Loucy (cell line): ENCODE measurements at regions not wholly inside any gene's neighbourhood (a gene's known extent, or its start where the extent isn't known, plus 50 kb on each side); places are given as distances from the start of the nearest gene placed in this dataset.

Experiments used
- H2AFZ ChIP-seq: fragments of 200-600 bp; sonication (generic); 2 replicates; pipeline ENCODE4 v1.6.0; 2016; ENCODE audit warnings: antibody characterized with exemption, mild to moderate bottlenecking, low read length, moderate library complexity
- H3F3A ChIP-seq: fragments of 200-600 bp; 2 replicates; pipeline ENCODE4 v1.6.0; 2016; ENCODE audit warnings: antibody characterized with exemption, low read depth, mild to moderate bottlenecking
- H3K27me3 ChIP-seq: fragments of 200-600 bp; sonication (generic); 2 replicates; pipeline ENCODE4 v1.6.1; 2014; ENCODE audit warnings: low read length, mild to moderate bottlenecking; ENCODE audit not compliant: insufficient read depth, poor library complexity, severe bottlenecking
- H3K36me3 ChIP-seq: fragments of 200-600 bp; sonication (generic); 2 replicates; pipeline ENCODE4 v1.6.1; 2016; ENCODE audit warnings: low read length; ENCODE audit not compliant: insufficient read depth
- H3K4me1 ChIP-seq: fragments of 200-600 bp; sonication (generic); 2 replicates; pipeline ENCODE4 v1.5.1; 2014; ENCODE audit warnings: low read length, mild to moderate bottlenecking; ENCODE audit not compliant: insufficient read depth, poor library complexity, severe bottlenecking
- H3K4me2 ChIP-seq: fragments of 200-600 bp; sonication (generic); 2 replicates; pipeline ENCODE4 v1.6.0; 2014; ENCODE audit warnings: antibody characterized with exemption, low read length, low read depth, mild to moderate bottlenecking; ENCODE audit not compliant: poor library complexity, severe bottlenecking
- H3K4me3 ChIP-seq: fragments of 200-600 bp; sonication (generic); 2 replicates; pipeline ENCODE4 v1.5.1; 2014; ENCODE audit warnings: low read length, mild to moderate bottlenecking, mixed read lengths; ENCODE audit not compliant: poor library complexity, severe bottlenecking
- H3K79me2 ChIP-seq: fragments of 200-600 bp; sonication (generic); 2 replicates; pipeline ENCODE4 v1.6.1; 2014; ENCODE audit warnings: low read length; ENCODE audit not compliant: insufficient read depth
- H3K9ac ChIP-seq: fragments of 200-600 bp; sonication (generic); 2 replicates; pipeline ENCODE4 v1.6.0; 2014; ENCODE audit warnings: mild to moderate bottlenecking, low read depth, low read length, moderate library complexity; ENCODE audit not compliant: poor library complexity, severe bottlenecking
- H3K9me2 ChIP-seq: fragments of 200-600 bp; sonication (generic); replicated peaks from 2 replicates; pipeline ENCODE4 v1.6.1; 2016; ENCODE audit warnings: low read depth, low read length, mixed read lengths
- H3K9me3 ChIP-seq: fragments of 200-600 bp; sonication (generic); 2 replicates; pipeline ENCODE4 v1.6.1; 2014; ENCODE audit warnings: mild to moderate bottlenecking, antibody characterized with exemption, low read length, low read depth; ENCODE audit not compliant: insufficient read depth
- H4K20me1 ChIP-seq: fragments of 200-600 bp; sonication (generic); 2 replicates; pipeline ENCODE4 v1.6.0; 2014; ENCODE audit warnings: antibody characterized with exemption, low read length, mild to moderate bottlenecking; ENCODE audit not compliant: insufficient read depth, poor library complexity, severe bottlenecking
- CTCF ChIP-seq: fragments of 200-600 bp; sonication (generic); conservative IDR thresholded peaks from 2 replicates; pipeline ENCODE4 v1.5.1; 2014; ENCODE audit warnings: mild to moderate bottlenecking, antibody characterized with exemption, low read length
- EZH2phosphoT487 ChIP-seq: fragments of 200-600 bp; IDR thresholded peaks from 2 replicates; pipeline ENCODE4 v1.6.1; 2018; ENCODE audit warnings: antibody characterized with exemption, mild to moderate bottlenecking, moderate library complexity, borderline replicate concordance

GRCh38 chr20:22815603-22816315 is 219.4 kb upstream of the SSTR4 start:
- Histone ChIP-seq H3K36me3 (no peaks in the 10 kb centered on the region), H3K9me3 (no peaks in the 10 kb centered on the region), H3K4me2 (no peak overlapping the region), H3K79me2 (no peaks in the 10 kb centered on the region), H2AFZ (no peak overlapping the region), H3K27me3 (no peaks in the 10 kb centered on the region), H3K4me1 (no peaks in the 10 kb centered on the region), H4K20me1 (no peaks in the 10 kb centered on the region), H3K9ac (no peak overlapping the region), H3K4me3 (no peak overlapping the region), H3F3A (no peaks in the 10 kb centered on the region), H3K9me2 (no peaks in the 10 kb centered on the region)
- TF ChIP-seq CTCF (no peak), EZH2phosphoT487 (no peak)

- Histone ChIP-seq H2AFZ (no peak overlapping the region), H3K4me2 (no peak overlapping the region), H3K4me1 (no peaks in the 10 kb centered on the region), H3K79me2 (no peaks in the 10 kb centered on the region), H3K36me3 (no peaks in the 10 kb centered on the region), H3F3A (no peaks in the 10 kb centered on the region), H3K27me3 (no peaks in the 10 kb centered on the region), H3K4me3 (no peak overlapping the region), H3K9me2 (no peaks in the 10 kb centered on the region), H3K9me3 (no peaks in the 10 kb centered on the region), H4K20me1 (no peaks in the 10 kb centered on the region), H3K9ac (no peak overlapping the region)
- TF ChIP-seq EZH2phosphoT487 = no peak
Observed at GRCh38 chr20:22818636-22819035, 216.5 kb upstream of the SSTR4 start.

GRCh38 chr20:22819112-22819511 is 216.0 kb upstream of the SSTR4 start:
- H3K4me2 ChIP-seq = no peak overlapping the region
- TF ChIP-seq EZH2phosphoT487 (no peak), CTCF (no peak)
- H3K36me3 ChIP-seq = no peaks in the 10 kb centered on the region
- H3F3A ChIP-seq = no peaks in the 10 kb centered on the region
- H4K20me1 ChIP-seq = no peaks in the 10 kb centered on the region
- H3K4me1 ChIP-seq = no peaks in the 10 kb centered on the region
- H3K27me3 ChIP-seq = no peaks in the 10 kb centered on the region
- H3K9me2 ChIP-seq = no peaks in the 10 kb centered on the region
- H3K9me3 ChIP-seq = no peaks in the 10 kb centered on the region
- no peaks in the 10 kb centered on the region for H3K79me2 ChIP-seq
- H2AFZ ChIP-seq = no peak overlapping the region
- no peak overlapping the region for H3K9ac ChIP-seq
- H3K4me3 ChIP-seq = no peak overlapping the region

GRCh38 chr20:22819784-22820183 is 215.3 kb upstream of the SSTR4 start:
- no peak for TF ChIP-seq EZH2phosphoT487
- no peak for TF ChIP-seq CTCF

More at GRCh38 chr20:22819784-22820183, 215.3 kb upstream of the SSTR4 start:
- no peaks in the 10 kb centered on the region for H3K79me2 ChIP-seq
- H3K4me2 ChIP-seq = no peak overlapping the region
- H3K27me3 ChIP-seq = no peaks in the 10 kb centered on the region
- no peaks in the 10 kb centered on the region for H3K4me1 ChIP-seq
- no peak overlapping the region for H3K4me3 ChIP-seq
- no peak overlapping the region for H2AFZ ChIP-seq
- no peak overlapping the region for H3K9ac ChIP-seq
- no peaks in the 10 kb centered on the region for H4K20me1 ChIP-seq
- no peaks in the 10 kb centered on the region for H3K36me3 ChIP-seq
- no peaks in the 10 kb centered on the region for H3F3A ChIP-seq
- H3K9me3 ChIP-seq = no peaks in the 10 kb centered on the region
- H3K9me2 ChIP-seq = no peaks in the 10 kb centered on the region
